ENCODE measurements at regions not wholly inside any gene's neighbourhood (a gene's known extent, or its start where the extent isn't known, plus 50 kb on each side); places are given as distances from the start of the nearest gene placed in this dataset.

DNA sequence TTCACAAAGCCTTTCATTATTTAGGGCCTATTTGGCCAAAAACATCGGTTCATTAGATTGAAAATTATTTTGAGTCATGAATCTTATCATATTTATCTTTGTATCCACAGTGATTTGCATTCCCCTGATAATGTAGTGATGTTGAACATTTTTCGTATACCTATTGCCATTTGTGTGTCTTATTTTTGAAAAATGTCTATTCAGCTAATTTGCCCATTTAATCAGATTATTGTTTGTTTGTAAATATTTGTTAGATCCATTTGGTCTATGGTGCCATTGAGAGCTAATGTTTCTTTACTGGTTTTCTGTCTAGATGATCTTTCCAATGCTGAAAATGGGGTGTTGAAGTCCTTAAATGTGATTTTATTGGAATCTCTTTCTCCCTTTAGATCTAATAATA lies 439.2 kb upstream of the TYRP1 start:
- no peaks in the 10 kb centered on the region for H3K27me3 ChIP-seq (replicated peaks; ENCODE audit: insufficient read depth, low read depth, low read length, poor library complexity)
- no peak for DNase-seq (ENCODE audit: low spot score)
- intact Hi-C loops (cut with micrococcal nuclease; ENCODE audit: unreplicated experiment): no loop called here
- no peak overlapping the region for H3K4me3 ChIP-seq (ENCODE audit: low read depth, low read length, poor library complexity, severe bottlenecking)
- BruUV-seq (replicated peaks): no TSS peak
- H3K9me3 ChIP-seq (ENCODE audit: low read depth, low read length, poor library complexity, severe bottlenecking): peaks cover 8% of the 10 kb centered on the region
- H3K4me1 ChIP-seq (ENCODE audit: insufficient read depth, low read length, poor library complexity, severe bottlenecking): no peaks in the 10 kb centered on the region
- ChIA-PET POLR2A (ENCODE audit: low non-redundant PET) (no interaction called here), CTCF (no interaction called here)
- TF ChIP-seq, protein P1, sequence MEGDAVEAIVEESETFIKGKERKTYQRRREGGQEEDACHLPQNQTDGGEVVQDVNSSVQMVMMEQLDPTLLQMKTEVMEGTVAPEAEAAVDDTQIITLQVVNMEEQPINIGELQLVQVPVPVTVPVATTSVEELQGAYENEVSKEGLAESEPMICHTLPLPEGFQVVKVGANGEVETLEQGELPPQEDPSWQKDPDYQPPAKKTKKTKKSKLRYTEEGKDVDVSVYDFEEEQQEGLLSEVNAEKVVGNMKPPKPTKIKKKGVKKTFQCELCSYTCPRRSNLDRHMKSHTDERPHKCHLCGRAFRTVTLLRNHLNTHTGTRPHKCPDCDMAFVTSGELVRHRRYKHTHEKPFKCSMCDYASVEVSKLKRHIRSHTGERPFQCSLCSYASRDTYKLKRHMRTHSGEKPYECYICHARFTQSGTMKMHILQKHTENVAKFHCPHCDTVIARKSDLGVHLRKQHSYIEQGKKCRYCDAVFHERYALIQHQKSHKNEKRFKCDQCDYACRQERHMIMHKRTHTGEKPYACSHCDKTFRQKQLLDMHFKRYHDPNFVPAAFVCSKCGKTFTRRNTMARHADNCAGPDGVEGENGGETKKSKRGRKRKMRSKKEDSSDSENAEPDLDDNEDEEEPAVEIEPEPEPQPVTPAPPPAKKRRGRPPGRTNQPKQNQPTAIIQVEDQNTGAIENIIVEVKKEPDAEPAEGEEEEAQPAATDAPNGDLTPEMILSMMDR (conservative IDR thresholded peaks at IDR 0.05; ENCODE audit: low read depth, low read length): no peak
- no peak for TF ChIP-seq EZH2 (IDR thresholded peaks at IDR 0.05; ENCODE audit: borderline replicate concordance, low read depth, low read length, poor library complexity, severe bottlenecking)
- no peak overlapping the region for H3K27ac ChIP-seq (ENCODE audit: low read depth, low read length, poor library complexity, severe bottlenecking)
- H3K36me3 ChIP-seq (ENCODE audit: insufficient read depth, low read length, poor library complexity, severe bottlenecking): no peaks in the 10 kb centered on the region

DNA sequence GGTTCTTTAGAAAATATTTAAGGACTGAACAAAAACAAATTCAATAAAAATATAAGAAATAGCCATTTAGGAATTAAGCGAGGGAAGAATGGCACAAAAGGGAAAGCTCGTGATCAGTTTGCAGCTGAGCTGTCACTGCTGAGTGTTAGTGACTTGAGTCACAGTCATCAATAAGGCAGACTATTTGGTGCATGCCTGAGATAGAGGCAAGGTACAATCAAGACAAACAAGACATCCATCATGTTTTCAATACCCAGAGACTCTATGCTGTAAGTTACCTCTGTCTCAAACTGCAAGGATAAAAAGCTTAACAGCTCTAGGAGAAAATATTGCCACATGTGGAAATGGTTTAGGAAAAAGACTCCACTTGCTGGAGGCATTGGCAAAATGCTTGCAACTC lies 426.4 kb upstream of the TYRP1 start:
- Histone ChIP-seq H3K36me3 (ENCODE audit: insufficient read depth, low read length, poor library complexity, severe bottlenecking) (no peaks in the 10 kb centered on the region), H3K9me3 (ENCODE audit: low read depth, low read length, poor library complexity, severe bottlenecking) (no peaks in the 10 kb centered on the region), H3K27ac (ENCODE audit: low read depth, low read length, poor library complexity, severe bottlenecking) (no peak overlapping the region), H3K4me3 (ENCODE audit: low read depth, low read length, poor library complexity, severe bottlenecking) (no peak overlapping the region), H3K4me1 (ENCODE audit: insufficient read depth, low read length, poor library complexity, severe bottlenecking) (no peaks in the 10 kb centered on the region), H3K27me3 (replicated peaks; ENCODE audit: insufficient read depth, low read depth, low read length, poor library complexity) (no peaks in the 10 kb centered on the region)
- BruUV-seq (replicated peaks): no TSS peak
- POLR2A ChIA-PET (ENCODE audit: low non-redundant PET): no interaction called here
- DNase-seq (ENCODE audit: low spot score): no peak
- CTCF ChIA-PET: no interaction called here
- intact Hi-C loops (cut with micrococcal nuclease; ENCODE audit: unreplicated experiment): no loop called here
- TF ChIP-seq, protein P1 (conservative IDR thresholded peaks at IDR 0.05; ENCODE audit: low read depth, low read length): no peak
- no peak for TF ChIP-seq EZH2 (IDR thresholded peaks at IDR 0.05; ENCODE audit: borderline replicate concordance, low read depth, low read length, poor library complexity, severe bottlenecking)

DNA sequence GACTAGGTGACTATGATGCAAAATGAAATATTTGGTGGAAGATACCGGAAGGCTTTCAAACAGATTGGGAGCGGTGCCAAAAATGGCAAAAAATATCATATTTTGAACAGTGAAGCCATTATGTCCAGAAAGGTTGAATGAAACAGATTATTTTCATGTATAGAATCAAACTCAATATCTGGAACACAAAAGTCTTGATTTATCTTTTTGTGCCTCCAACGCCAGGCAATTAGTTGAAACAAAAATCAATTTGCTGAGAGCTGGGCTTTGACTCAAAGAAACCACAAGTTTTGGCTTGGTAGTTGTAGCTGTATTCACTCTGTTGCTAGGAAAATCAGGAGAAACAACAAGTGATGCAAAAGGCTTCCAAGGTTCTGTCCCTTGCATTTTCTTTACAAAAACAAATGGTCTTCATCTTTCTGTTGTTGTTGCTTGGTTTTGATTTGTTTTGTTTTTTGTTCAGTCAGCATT lies 421.7 kb upstream of the TYRP1 start:
- POLR2A ChIA-PET (ENCODE audit: low non-redundant PET): no interaction called here
- Histone ChIP-seq H3K9me3 (ENCODE audit: low read depth, low read length, poor library complexity, severe bottlenecking) (no peaks in the 10 kb centered on the region), H3K4me3 (ENCODE audit: low read depth, low read length, poor library complexity, severe bottlenecking) (no peak overlapping the region), H3K36me3 (ENCODE audit: insufficient read depth, low read length, poor library complexity, severe bottlenecking) (no peaks in the 10 kb centered on the region), H3K4me1 (ENCODE audit: insufficient read depth, low read length, poor library complexity, severe bottlenecking) (no peaks in the 10 kb centered on the region), H3K27me3 (replicated peaks; ENCODE audit: insufficient read depth, low read depth, low read length, poor library complexity) (no peaks in the 10 kb centered on the region), H3K27ac (ENCODE audit: low read depth, low read length, poor library complexity, severe bottlenecking) (no peak overlapping the region)
- no peak for DNase-seq (ENCODE audit: low spot score)
- intact Hi-C loops (cut with micrococcal nuclease; ENCODE audit: unreplicated experiment): no loop called here
- CTCF ChIA-PET: no interaction called here
- BruUV-seq (replicated peaks): no TSS peak
- no peak for TF ChIP-seq EZH2 (IDR thresholded peaks at IDR 0.05; ENCODE audit: borderline replicate concordance, low read depth, low read length, poor library complexity, severe bottlenecking)
- TF ChIP-seq, protein P1 (conservative IDR thresholded peaks at IDR 0.05; ENCODE audit: low read depth, low read length): no peak
